HEK293T (cell line): ENCODE measurements at regions not wholly inside any gene's neighbourhood (a gene's known extent, or its start where the extent isn't known, plus 50 kb on each side); places are given as distances from the start of the nearest gene placed in this dataset.

Source experiments
- CTCF ChIA-PET: fragments of 350-600 bp; formaldehyde crosslinking; extraction: SDS; loops from one replicate; lab custom pipeline; 2021; ENCODE audit warnings: antibody characterized with exemption, inconsistent platforms; lab: Yijun Ruan, JAX
- POLR2A ChIA-PET: fragments of 350-600 bp; formaldehyde crosslinking; extraction: SDS; loops from one replicate; lab custom pipeline; 2020; ENCODE audit warnings: antibody characterized with exemption, inconsistent platforms; lab: Yijun Ruan, JAX
- DNase-seq: peaks from one replicate; pipeline ENCODE4 v3.0.0; 2012; ENCODE audit warnings: mixed read lengths; ENCODE audit errors: extremely low spot score
- ARNT ChIP-seq: fragments of 450-650 bp; IDR thresholded peaks from 2 replicates; pipeline ENCODE4 v1.6.1; 2017; ENCODE audit warnings: mild to moderate bottlenecking
- BHLHE40 ChIP-seq: fragments of 450-650 bp; IDR thresholded peaks from 2 replicates; pipeline ENCODE4 v1.6.1; 2016; ENCODE audit warnings: mild to moderate bottlenecking, moderate library complexity, borderline replicate concordance
- CTBP1 ChIP-seq: fragments of 450-650 bp; IDR thresholded peaks from 2 replicates; pipeline ENCODE4 v1.6.1; 2016; ENCODE audit warnings: borderline replicate concordance
- ELF4 ChIP-seq: fragments of 450-650 bp; IDR thresholded peaks from 2 replicates; pipeline ENCODE4 v1.6.1; 2017; ENCODE audit warnings: antibody characterized with exemption
- FOXA1 ChIP-seq: fragments of 450-650 bp; IDR thresholded peaks from 2 replicates; pipeline ENCODE4 v1.6.1; 2016; ENCODE audit warnings: mild to moderate bottlenecking
- FOXK2 ChIP-seq: fragments of 450-650 bp; IDR thresholded peaks from 2 replicates; pipeline ENCODE4 v1.6.1; 2016; ENCODE audit warnings: mild to moderate bottlenecking
- FOXM1 ChIP-seq: fragments of 450-650 bp; IDR thresholded peaks from 2 replicates; pipeline ENCODE4 v1.6.1; 2017; ENCODE audit warnings: mild to moderate bottlenecking, borderline replicate concordance
- HDGF ChIP-seq: fragments of 450-650 bp; IDR thresholded peaks from 2 replicates; pipeline ENCODE4 v1.6.1; 2017; ENCODE audit warnings: antibody characterized with exemption, borderline replicate concordance
- L3MBTL2 ChIP-seq: fragments of 450-650 bp; conservative IDR thresholded peaks from 2 replicates; pipeline ENCODE4 v1.6.1; 2016; ENCODE audit warnings: mild to moderate bottlenecking
- LEF1 ChIP-seq: fragments of 450-650 bp; IDR thresholded peaks from 2 replicates; pipeline ENCODE4 v1.6.1; 2017; ENCODE audit warnings: mild to moderate bottlenecking, borderline replicate concordance
- NFRKB ChIP-seq: fragments of 450-650 bp; IDR thresholded peaks from 2 replicates; pipeline ENCODE4 v1.6.1; 2016; ENCODE audit warnings: mild to moderate bottlenecking, moderate library complexity
- PKNOX1 ChIP-seq: fragments of 450-650 bp; IDR thresholded peaks from 2 replicates; pipeline ENCODE4 v1.6.1; 2016
- SP1 ChIP-seq: fragments of 450-650 bp; IDR thresholded peaks from 2 replicates; pipeline ENCODE4 v1.6.1; 2017
- SUZ12 ChIP-seq: fragments of 450-650 bp; IDR thresholded peaks from 2 replicates; pipeline ENCODE4 v1.6.1; 2016; ENCODE audit warnings: mild to moderate bottlenecking
- TARDBP ChIP-seq: fragments of 450-650 bp; IDR thresholded peaks from 2 replicates; pipeline ENCODE4 v1.6.1; 2016
- ZNF384 ChIP-seq: fragments of 450-650 bp; IDR thresholded peaks from 2 replicates; pipeline ENCODE4 v1.6.1; 2016

DNA sequence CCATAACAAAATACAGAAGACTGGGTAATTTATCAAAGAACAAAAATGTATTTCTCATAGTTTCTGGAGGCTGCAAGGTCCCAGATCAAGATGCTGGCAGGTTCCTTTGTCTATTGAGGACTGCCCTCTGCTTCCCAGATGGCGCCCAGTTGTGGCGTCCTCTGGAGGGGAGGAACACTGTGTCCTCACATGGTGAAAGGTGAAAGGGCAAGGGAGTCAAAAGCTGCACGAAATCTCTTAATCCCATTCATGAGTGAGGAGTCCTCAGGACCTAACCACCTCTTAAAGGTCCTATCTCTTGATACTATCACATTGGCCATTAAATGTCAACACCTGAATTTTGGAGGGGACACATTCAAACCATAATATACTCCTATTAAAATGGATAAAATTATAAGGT lies 79.3 kb upstream of the IRF2BP2 start:
- CTCF ChIA-PET, result no interaction called here
- no peak for DNase-seq
- TF ChIP-seq FOXA1, result no peak
- TF ChIP-seq SUZ12, result no peak
- no peak for TF ChIP-seq PKNOX1
- TF ChIP-seq BHLHE40, result no peak
- no peak for TF ChIP-seq ELF4
- no peak for TF ChIP-seq CTBP1
- no peak for TF ChIP-seq ARNT
- no peak for TF ChIP-seq L3MBTL2
- TF ChIP-seq FOXK2, result no peak
- TF ChIP-seq LEF1, result no peak
- TF ChIP-seq FOXM1, result no peak
- no peak for TF ChIP-seq HDGF
- TF ChIP-seq NFRKB, result no peak
- TF ChIP-seq ZNF384, result no peak
- TF ChIP-seq TARDBP, result no peak
- TF ChIP-seq SP1, result no peak
- POLR2A ChIA-PET, result no interaction called here

GRCh38 chr1:234687011-234687410 lies 77.0 kb upstream of the IRF2BP2 start:
- CTCF ChIA-PET, result no interaction called here
- DNase-seq, result no peak
- no peak for TF ChIP-seq FOXK2
- no peak for TF ChIP-seq PKNOX1
- TF ChIP-seq CTBP1, result no peak
- TF ChIP-seq HDGF, result no peak
- no peak for TF ChIP-seq SP1
- TF ChIP-seq L3MBTL2, result no peak
- TF ChIP-seq BHLHE40, result no peak
- TF ChIP-seq ZNF384, result no peak
- TF ChIP-seq SUZ12, result no peak
- no peak for TF ChIP-seq TARDBP
- TF ChIP-seq FOXM1, result no peak
- TF ChIP-seq ELF4, result no peak
- TF ChIP-seq ARNT, result no peak
- TF ChIP-seq FOXA1, result no peak
- TF ChIP-seq LEF1, result no peak
- TF ChIP-seq NFRKB, result no peak
- POLR2A ChIA-PET, result no interaction called here

GRCh38 chr1:234686035-234686434 lies 76.1 kb upstream of the IRF2BP2 start:
- TF ChIP-seq BHLHE40 (no peak), SUZ12 (no peak), ARNT (no peak), ELF4 (no peak), FOXA1 (no peak), FOXM1 (no peak), LEF1 (no peak), NFRKB (no peak), PKNOX1 (no peak), SP1 (no peak), CTBP1 (no peak), ZNF384 (no peak), HDGF (no peak)
- ChIA-PET POLR2A (no interaction called here), CTCF (no interaction called here)
- no peak for DNase-seq

GRCh38 chr1:234684856-234685255 lies 74.9 kb upstream of the IRF2BP2 start:
- POLR2A ChIA-PET, result no interaction called here
- CTCF ChIA-PET, result no interaction called here
- no peak for TF ChIP-seq NFRKB
- TF ChIP-seq HDGF, result no peak
- TF ChIP-seq ELF4, result no peak
- TF ChIP-seq PKNOX1, result no peak
- TF ChIP-seq SUZ12, result no peak
- TF ChIP-seq L3MBTL2, result no peak
- TF ChIP-seq FOXM1, result no peak
- no peak for TF ChIP-seq BHLHE40
- TF ChIP-seq SP1, result no peak
- no peak for TF ChIP-seq TARDBP
- TF ChIP-seq FOXK2, result no peak
- TF ChIP-seq FOXA1, result no peak
- TF ChIP-seq ARNT, result no peak
- no peak for TF ChIP-seq LEF1
- TF ChIP-seq CTBP1, result no peak
- TF ChIP-seq ZNF384, result no peak

DNA sequence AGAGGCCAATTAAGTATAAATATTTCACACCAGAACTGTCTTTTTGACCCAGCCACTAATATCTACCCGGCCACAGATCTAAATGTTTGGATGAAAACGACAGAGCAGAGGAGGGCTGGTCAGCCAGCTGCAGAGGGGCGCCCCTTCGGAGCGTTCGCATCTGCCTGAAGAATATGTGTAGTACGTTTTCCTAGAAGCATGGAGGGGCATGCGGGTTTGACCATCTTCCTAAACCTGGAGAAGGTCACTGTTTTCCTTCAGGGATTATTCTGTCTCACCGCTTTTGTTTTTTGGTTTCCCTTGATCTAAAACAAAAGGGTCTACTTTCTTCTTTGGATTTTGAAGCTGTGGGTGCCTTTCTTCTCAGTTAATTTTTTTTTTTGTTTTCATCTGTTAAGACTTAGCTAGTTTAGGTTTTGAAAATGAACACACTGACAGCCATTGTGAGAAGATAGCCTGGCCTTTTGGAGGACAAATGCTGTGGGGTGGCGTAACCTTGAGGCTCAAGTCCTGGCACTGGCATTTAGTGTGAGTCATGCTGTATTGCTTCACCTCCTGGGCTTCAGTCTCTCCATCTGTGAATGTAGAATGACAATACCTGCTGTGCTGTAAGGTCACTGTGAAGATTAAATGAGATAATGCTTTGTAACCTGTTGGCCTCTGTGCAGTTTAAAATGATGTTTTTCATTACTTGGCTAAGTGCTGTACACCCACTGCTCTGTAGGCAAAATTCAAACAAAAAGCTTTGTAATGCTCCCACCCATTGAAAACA lies 74.1 kb upstream of the IRF2BP2 start:
- no peak for TF ChIP-seq L3MBTL2
- no peak for DNase-seq
- ChIA-PET POLR2A (no interaction called here), CTCF (interaction anchor here (0.6 kb wide), 2 partner anchors 12 to 66 kb away, joined by 3 read pairs; no protein-coding TSS in a partner anchor)

More at GRCh38 chr1:234684856-234685255, 74.9 kb upstream of the IRF2BP2 start:
- no peak for DNase-seq
